Neural cell (in vitro differentiated cells): ENCODE measurements at regions not wholly inside any gene's neighbourhood (a gene's known extent, or its start where the extent isn't known, plus 50 kb on each side); places are given as distances from the start of the nearest gene placed in this dataset.

Experiments used
- H2AFZ ChIP-seq: fragments of 200-600, 300-800 bp; sonication (generic), shearing (Covaris generic); 2 replicates; pipeline ENCODE4 v1.6.0; 2014; ENCODE audit warnings: low read depth, mild to moderate bottlenecking, antibody characterized with exemption, low read length, moderate library complexity
- H3F3A ChIP-seq: fragments of 200-600 bp; shearing (Covaris generic); 2 replicates; pipeline ENCODE4 v1.6.1; 2016; ENCODE audit warnings: mild to moderate bottlenecking, moderate library complexity, mixed read lengths, antibody characterized with exemption, low read length; ENCODE audit not compliant: insufficient read depth, poor library complexity, severe bottlenecking
- H3K27ac ChIP-seq: fragments of 200-600, 300-800 bp; sonication (generic), shearing (Covaris generic); 2 replicates; pipeline ENCODE4 v1.5.1; 2014; ENCODE audit warnings: mild to moderate bottlenecking, low read length, moderate library complexity
- H3K27me3 ChIP-seq: fragments of 300-800, 200-600 bp; sonication (generic), shearing (Covaris generic); 2 replicates; pipeline ENCODE4 v1.6.0; 2014; ENCODE audit warnings: mild to moderate bottlenecking, low read depth, low read length, moderate library complexity; ENCODE audit not compliant: insufficient read depth
- H3K36me3 ChIP-seq: fragments of 300-800, 200-600 bp; sonication (generic), shearing (Covaris generic); 2 replicates; pipeline ENCODE4 v1.5.1; 2014; ENCODE audit warnings: mild to moderate bottlenecking, antibody characterized with exemption, low read length, moderate library complexity; ENCODE audit not compliant: insufficient read depth
- H3K4me2 ChIP-seq: fragments of 300-800, 200-600 bp; sonication (generic), shearing (Covaris generic); 2 replicates; pipeline ENCODE4 v1.6.0; 2014; ENCODE audit warnings: mild to moderate bottlenecking, low read length
- H3K4me3 ChIP-seq: fragments of 300-800, 200-600 bp; sonication (generic), shearing (Covaris generic); 2 replicates; pipeline ENCODE4 v1.5.1; 2014; ENCODE audit warnings: mild to moderate bottlenecking, low read length, moderate library complexity
- H3K79me2 ChIP-seq: fragments of 200-600 bp; shearing (Covaris generic); replicated peaks from 2 replicates; pipeline ENCODE4 v1.6.0; 2014; ENCODE audit warnings: mild to moderate bottlenecking, low read length, moderate library complexity; ENCODE audit not compliant: insufficient read depth
- H3K9ac ChIP-seq: fragments of 300-800, 200-600 bp; sonication (generic), shearing (Covaris generic); 2 replicates; pipeline ENCODE4 v1.6.1; 2016; ENCODE audit warnings: mild to moderate bottlenecking, low read length, mixed read lengths
- H3K9me2 ChIP-seq: fragments of 200-600 bp; shearing (Covaris generic); 2 replicates; pipeline ENCODE4 v1.6.1; 2016; ENCODE audit warnings: mild to moderate bottlenecking, low read length, mixed read lengths; ENCODE audit not compliant: insufficient read depth
- H3K9me3 ChIP-seq: fragments of 200-600, 300-800 bp; sonication (generic), shearing (Covaris generic); 2 replicates; pipeline ENCODE4 v1.6.1; 2016; ENCODE audit warnings: mild to moderate bottlenecking, mixed run types, low read length, moderate library complexity, mixed read lengths
- H4K20me1 ChIP-seq: fragments of 200-600 bp; shearing (Covaris generic); 2 replicates; pipeline ENCODE4 v1.6.1; 2016; ENCODE audit warnings: mild to moderate bottlenecking, mixed run types; ENCODE audit not compliant: insufficient read depth
- CTCF ChIP-seq: fragments of 450-650 bp; IDR thresholded peaks from 2 replicates; pipeline ENCODE4 v1.5.1; 2014; ENCODE audit warnings: antibody characterized with exemption, mild to moderate bottlenecking, moderate library complexity; ENCODE audit not compliant: poor library complexity, severe bottlenecking
- EP300 ChIP-seq: fragments of 450-650 bp; conservative IDR thresholded peaks from 2 replicates; pipeline ENCODE4 v1.6.1; 2014; ENCODE audit warnings: antibody characterized with exemption, mild to moderate bottlenecking, moderate library complexity; ENCODE audit not compliant: poor library complexity, severe bottlenecking
- EZH2 ChIP-seq: fragments of 200-600, 300-800 bp; shearing (Covaris generic), sonication (generic); IDR thresholded peaks from 2 replicates; pipeline ENCODE4 v1.6.1; 2014; ENCODE audit warnings: antibody characterized with exemption, low read length, borderline replicate concordance, mild to moderate bottlenecking; ENCODE audit not compliant: insufficient read depth, poor library complexity, severe bottlenecking
- MXI1 ChIP-seq: fragments of 450-650 bp; conservative IDR thresholded peaks from 2 replicates; pipeline ENCODE4 v1.6.1; 2014; ENCODE audit warnings: antibody characterized with exemption, mild to moderate bottlenecking; ENCODE audit not compliant: poor library complexity, severe bottlenecking
- POLR2AphosphoS5 ChIP-seq: IDR thresholded peaks from 2 replicates; pipeline ENCODE4 v1.6.1; 2012
- RAD21 ChIP-seq: fragments of 450-650 bp; conservative IDR thresholded peaks from 2 replicates; pipeline ENCODE4 v1.6.1; 2014; ENCODE audit warnings: antibody characterized with exemption, mild to moderate bottlenecking, moderate library complexity
- REST ChIP-seq: IDR thresholded peaks from 2 replicates; pipeline ENCODE4 v1.6.1; 2012; ENCODE audit warnings: borderline replicate concordance
- SMC3 ChIP-seq: fragments of 450-650 bp; conservative IDR thresholded peaks from 2 replicates; pipeline ENCODE4 v1.6.1; 2014; ENCODE audit warnings: antibody characterized with exemption, mild to moderate bottlenecking, moderate library complexity; ENCODE audit not compliant: poor library complexity
- TAF1 ChIP-seq: IDR thresholded peaks from 2 replicates; pipeline ENCODE4 v1.6.1; 2012; ENCODE audit warnings: low read depth

GRCh38 chr4:18641334-18641733 lies 619.8 kb upstream of the LCORL start:
- H3K4me2 ChIP-seq = no peak overlapping the region
- H3K36me3 ChIP-seq = no peaks in the 10 kb centered on the region
- no peaks in the 10 kb centered on the region for H3F3A ChIP-seq
- H3K9me3 ChIP-seq = no peaks in the 10 kb centered on the region
- no peaks in the 10 kb centered on the region for H3K79me2 ChIP-seq
- no peak overlapping the region for H2AFZ ChIP-seq
- TF ChIP-seq EP300 (no peak), CTCF (no peak), MXI1 (no peak), POLR2AphosphoS5 (no peak), REST (no peak), EZH2 (no peak), SMC3 (no peak), RAD21 (no peak), TAF1 (no peak)
- H3K4me3 ChIP-seq = no peak overlapping the region
- no peaks in the 10 kb centered on the region for H4K20me1 ChIP-seq
- H3K27ac ChIP-seq = no peak overlapping the region
- H3K27me3 ChIP-seq = no peaks in the 10 kb centered on the region
- no peak overlapping the region for H3K9ac ChIP-seq
- no peaks in the 10 kb centered on the region for H3K9me2 ChIP-seq

DNA sequence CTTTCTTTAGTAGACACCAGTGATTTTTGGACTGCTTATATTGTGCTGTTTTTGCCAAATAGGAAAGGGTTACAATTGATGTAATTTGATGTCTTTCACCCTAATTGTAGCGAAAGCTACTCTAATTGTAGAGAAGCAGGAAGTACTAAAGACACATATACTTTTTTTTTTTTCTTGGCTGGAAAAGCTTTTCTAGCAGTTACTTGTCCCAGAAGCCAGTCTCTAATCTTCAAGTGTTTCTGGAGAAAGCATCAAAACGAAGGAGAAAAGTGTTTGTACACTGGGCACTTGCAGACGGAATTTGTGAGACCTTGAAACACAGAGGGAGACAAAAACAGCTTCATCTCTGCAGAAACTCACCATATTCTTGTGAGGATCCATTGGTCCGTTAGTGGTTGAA lies 616.5 kb upstream of the LCORL start:
- H3K9me2 ChIP-seq = no peaks in the 10 kb centered on the region
- no peak overlapping the region for H3K4me2 ChIP-seq
- no peaks in the 10 kb centered on the region for H3K27me3 ChIP-seq
- H3K79me2 ChIP-seq = no peaks in the 10 kb centered on the region
- no peak overlapping the region for H3K9ac ChIP-seq
- H3F3A ChIP-seq = no peaks in the 10 kb centered on the region
- H3K27ac ChIP-seq = no peak overlapping the region
- no peak overlapping the region for H3K4me3 ChIP-seq
- no peaks in the 10 kb centered on the region for H3K36me3 ChIP-seq
- no peaks in the 10 kb centered on the region for H3K9me3 ChIP-seq
- H4K20me1 ChIP-seq = no peaks in the 10 kb centered on the region
- no peak overlapping the region for H2AFZ ChIP-seq
- TF ChIP-seq CTCF = no peak
- no peak for TF ChIP-seq SMC3
- TF ChIP-seq TAF1 = no peak
- TF ChIP-seq REST = no peak
- no peak for TF ChIP-seq EP300
- no peak for TF ChIP-seq RAD21
- TF ChIP-seq EZH2 = no peak
- no peak for TF ChIP-seq POLR2AphosphoS5
- no peak for TF ChIP-seq MXI1
